Nephron (organoid): ENCODE measurements at regions not wholly inside any gene's neighbourhood (a gene's known extent, or its start where the extent isn't known, plus 50 kb on each side); places are given as distances from the start of the nearest gene placed in this dataset.

ENCODE experiments used
- H3K27ac Mint-ChIP-seq, 3 experiments: 2 replicates each; pipeline ENCODE4 v1.8.0; 2020; ENCODE audit warnings: mixed read lengths in 3 of 3, mild to moderate bottlenecking in 2 of 3, moderate library complexity in 1 of 3
- H3K27me3 Mint-ChIP-seq: 2 replicates; pipeline ENCODE4 v1.8.0; 2021; ENCODE audit warnings: low read depth, mild to moderate bottlenecking, moderate library complexity, mixed read lengths
- H3K36me3 Mint-ChIP-seq: 2 replicates; pipeline ENCODE4 v1.8.0; 2020; ENCODE audit warnings: low read depth, mixed read lengths
- H3K4me1 Mint-ChIP-seq: 2 replicates; pipeline ENCODE4 v1.8.0; 2020; ENCODE audit warnings: mixed read lengths
- H3K4me3 Mint-ChIP-seq, 3 experiments: 2 replicates each; pipeline ENCODE4 v1.8.0; 2020; ENCODE audit warnings: mild to moderate bottlenecking in 3 of 3, mixed read lengths in 3 of 3, moderate library complexity in 2 of 3
- H3K9me3 Mint-ChIP-seq: 2 replicates; pipeline ENCODE4 v1.8.0; 2020; ENCODE audit warnings: mixed read lengths
- TF ChIP-seq, protein P1 (sequence below), 3 experiments: fragments of 200-600 bp; sonication (generic); IDR thresholded peaks; one replicate each; pipeline ENCODE4 v1.5.0; 2021; ENCODE audit warnings: antibody characterized with exemption in 3 of 3; ENCODE audit not compliant: unreplicated experiment in 3 of 3

DNA sequence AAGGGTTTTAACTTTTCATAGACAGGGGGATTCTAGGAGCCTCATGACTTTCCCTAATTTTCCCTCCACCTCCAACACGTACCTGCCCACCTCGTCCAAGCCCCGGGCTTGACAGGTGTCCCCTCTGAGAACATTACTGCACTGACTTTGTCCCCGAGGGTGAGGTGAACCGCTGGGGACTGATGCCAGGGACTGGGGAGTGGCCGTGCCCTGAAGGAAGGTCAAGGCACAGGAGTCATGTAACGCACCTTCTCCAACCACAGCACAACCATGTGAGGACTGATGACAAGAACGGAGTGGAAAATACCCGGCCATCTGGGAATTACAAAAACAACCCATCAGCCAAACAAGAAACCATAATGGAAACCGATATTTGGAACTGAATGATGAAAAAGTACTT is 214.7 kb upstream of the C14orf180 start:
- H3K27me3 Mint-ChIP-seq, result peaks cover 40% of the 10 kb centered on the region
- H3K36me3 Mint-ChIP-seq, result no peaks in the 10 kb centered on the region
- peaks cover 4% of the 10 kb centered on the region for H3K4me1 Mint-ChIP-seq
- TF ChIP-seq, protein P1, sequence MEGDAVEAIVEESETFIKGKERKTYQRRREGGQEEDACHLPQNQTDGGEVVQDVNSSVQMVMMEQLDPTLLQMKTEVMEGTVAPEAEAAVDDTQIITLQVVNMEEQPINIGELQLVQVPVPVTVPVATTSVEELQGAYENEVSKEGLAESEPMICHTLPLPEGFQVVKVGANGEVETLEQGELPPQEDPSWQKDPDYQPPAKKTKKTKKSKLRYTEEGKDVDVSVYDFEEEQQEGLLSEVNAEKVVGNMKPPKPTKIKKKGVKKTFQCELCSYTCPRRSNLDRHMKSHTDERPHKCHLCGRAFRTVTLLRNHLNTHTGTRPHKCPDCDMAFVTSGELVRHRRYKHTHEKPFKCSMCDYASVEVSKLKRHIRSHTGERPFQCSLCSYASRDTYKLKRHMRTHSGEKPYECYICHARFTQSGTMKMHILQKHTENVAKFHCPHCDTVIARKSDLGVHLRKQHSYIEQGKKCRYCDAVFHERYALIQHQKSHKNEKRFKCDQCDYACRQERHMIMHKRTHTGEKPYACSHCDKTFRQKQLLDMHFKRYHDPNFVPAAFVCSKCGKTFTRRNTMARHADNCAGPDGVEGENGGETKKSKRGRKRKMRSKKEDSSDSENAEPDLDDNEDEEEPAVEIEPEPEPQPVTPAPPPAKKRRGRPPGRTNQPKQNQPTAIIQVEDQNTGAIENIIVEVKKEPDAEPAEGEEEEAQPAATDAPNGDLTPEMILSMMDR (IDR thresholded peaks at IDR 0.05; ENCODE audit: unreplicated experiment in 3 of 3), result no peak
- H3K9me3 Mint-ChIP-seq, result no peaks in the 10 kb centered on the region
- no peak overlapping the region for H3K27ac Mint-ChIP-seq
- H3K4me3 Mint-ChIP-seq, result no peak overlapping the region

DNA sequence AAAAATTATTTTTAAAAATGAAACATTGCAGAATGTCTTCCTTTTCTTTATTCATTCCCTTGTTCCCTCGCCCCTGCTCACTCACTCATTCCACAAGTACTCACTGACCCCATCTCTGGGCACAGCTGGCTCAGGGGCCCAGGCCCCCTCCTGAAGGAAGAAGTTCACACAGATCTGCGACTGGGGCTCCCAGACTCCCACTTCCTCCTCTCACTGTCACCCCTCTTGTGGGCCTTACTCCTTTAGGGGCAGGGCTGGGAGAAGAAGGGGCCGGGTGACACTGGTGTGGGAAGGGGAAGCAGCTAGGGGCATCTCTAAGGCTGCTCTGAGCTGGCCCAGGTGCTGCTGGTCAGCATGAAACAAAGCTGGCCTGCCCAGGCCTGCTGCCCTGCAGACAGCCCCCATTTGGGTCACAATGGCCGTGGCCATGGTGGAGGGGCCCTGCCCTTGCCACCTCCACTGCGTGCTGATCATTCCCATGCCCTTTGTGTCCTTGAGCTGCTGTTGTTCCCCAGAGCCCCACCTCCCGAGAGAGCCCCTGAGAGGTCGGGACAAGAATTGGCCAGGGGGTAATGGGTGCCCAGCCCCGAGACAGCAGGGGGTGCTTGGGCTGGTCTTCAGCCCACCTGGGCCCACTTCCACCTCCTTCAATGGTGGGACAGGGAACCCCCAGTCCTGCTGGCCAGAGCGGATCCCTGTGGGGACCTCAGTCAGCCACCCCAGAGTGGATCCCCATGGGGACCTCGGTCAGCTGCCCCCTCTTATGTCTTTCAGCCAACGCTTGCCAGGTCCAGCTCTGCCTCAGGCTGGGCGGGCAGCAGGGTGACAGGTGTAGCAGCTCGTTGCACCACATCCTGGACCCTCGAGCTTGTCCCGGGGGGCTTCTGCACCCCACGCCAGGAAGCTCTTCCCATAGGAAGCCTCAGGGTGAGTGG is 212.4 kb upstream of the C14orf180 start:
- H3K4me3 Mint-ChIP-seq, result no peak overlapping the region

DNA sequence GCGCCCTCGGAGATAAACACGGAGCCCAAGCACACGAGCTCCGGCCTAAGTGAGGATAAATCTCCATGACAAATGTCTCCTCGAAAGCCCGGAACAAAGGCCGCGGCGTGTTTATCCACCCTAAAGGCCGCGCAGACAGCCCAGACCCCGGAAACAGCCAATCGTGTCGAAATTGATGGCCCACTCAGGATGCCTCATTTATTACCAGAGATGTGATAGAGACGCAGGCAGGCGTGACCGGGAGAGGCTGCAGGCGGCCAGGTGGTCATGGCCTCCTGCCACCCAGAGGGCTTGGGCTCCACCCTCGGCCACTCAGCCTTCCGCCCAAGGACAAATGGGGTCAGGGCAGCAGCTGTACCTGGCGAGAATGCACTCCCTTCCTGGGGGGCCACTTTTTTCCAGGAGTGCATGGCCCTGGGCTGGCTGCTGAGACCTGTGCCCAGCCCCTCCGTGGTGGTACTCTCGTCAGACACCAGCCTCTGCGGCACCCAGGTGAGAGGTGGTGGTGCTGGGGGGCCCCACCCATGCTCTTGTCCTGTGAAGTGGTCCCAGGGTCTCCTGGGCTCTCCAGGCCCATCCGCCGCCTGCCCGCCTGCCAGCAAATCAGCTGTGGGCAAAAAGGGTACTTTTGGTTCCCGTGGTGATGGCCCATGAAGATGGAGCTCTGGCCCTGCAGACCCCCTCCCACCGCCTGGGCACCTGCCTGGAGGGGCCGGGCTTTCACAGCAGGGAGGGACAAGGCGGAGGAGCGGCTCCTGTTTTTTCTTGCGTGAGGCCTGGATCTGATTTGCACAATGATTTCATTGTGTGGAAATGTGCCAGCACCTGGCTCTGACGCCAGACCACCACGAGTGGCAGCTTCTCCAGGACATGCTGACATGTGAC is 211.5 kb upstream of the C14orf180 start:
- Mint-ChIP-seq H3K27me3 (peaks cover 58% of the 10 kb centered on the region), H3K9me3 (no peaks in the 10 kb centered on the region), H3K27ac (no peak overlapping the region), H3K4me1 (peaks cover 8% of the 10 kb centered on the region), H3K36me3 (no peaks in the 10 kb centered on the region), H3K4me3 (no peak overlapping the region)
- TF ChIP-seq, protein P1 (IDR thresholded peaks at IDR 0.05; ENCODE audit: unreplicated experiment in 3 of 3), result no peak

More for the DNA sequence above, 212.4 kb upstream of the C14orf180 start:
- H3K4me1 Mint-ChIP-seq, result peaks cover 8% of the 10 kb centered on the region
- H3K27ac Mint-ChIP-seq, result no peak overlapping the region
- H3K36me3 Mint-ChIP-seq, result no peaks in the 10 kb centered on the region
- TF ChIP-seq, protein P1 (IDR thresholded peaks at IDR 0.05; ENCODE audit: unreplicated experiment in 3 of 3), result no peak
- H3K9me3 Mint-ChIP-seq, result no peaks in the 10 kb centered on the region
- peaks cover 56% of the 10 kb centered on the region for H3K27me3 Mint-ChIP-seq

DNA sequence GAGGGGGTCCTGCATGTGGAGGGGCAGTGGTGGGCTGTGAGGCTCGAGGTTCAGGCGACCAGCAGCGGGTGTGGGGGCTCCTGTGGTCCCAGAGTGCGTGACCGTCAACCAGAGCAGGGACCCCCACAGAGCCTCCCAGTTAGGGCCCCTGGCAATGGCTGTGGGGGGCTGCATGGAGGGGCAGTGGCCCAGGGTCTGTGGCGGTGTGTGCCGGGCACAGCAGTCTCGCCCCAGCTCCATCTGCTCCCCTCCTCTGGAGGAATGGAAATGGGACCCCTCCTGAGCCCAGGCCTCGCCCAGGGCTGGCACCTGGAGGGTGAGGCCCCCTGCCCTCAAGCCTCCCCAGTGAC is 210.8 kb upstream of the C14orf180 start:
- TF ChIP-seq, protein P1 (IDR thresholded peaks at IDR 0.05; ENCODE audit: unreplicated experiment in 3 of 3), result no peak
- Mint-ChIP-seq H3K27me3 (peaks cover 61% of the 10 kb centered on the region), H3K4me3 (no peak overlapping the region), H3K36me3 (no peaks in the 10 kb centered on the region), H3K27ac (no peak overlapping the region), H3K9me3 (no peaks in the 10 kb centered on the region), H3K4me1 (peaks cover 8% of the 10 kb centered on the region)

DNA sequence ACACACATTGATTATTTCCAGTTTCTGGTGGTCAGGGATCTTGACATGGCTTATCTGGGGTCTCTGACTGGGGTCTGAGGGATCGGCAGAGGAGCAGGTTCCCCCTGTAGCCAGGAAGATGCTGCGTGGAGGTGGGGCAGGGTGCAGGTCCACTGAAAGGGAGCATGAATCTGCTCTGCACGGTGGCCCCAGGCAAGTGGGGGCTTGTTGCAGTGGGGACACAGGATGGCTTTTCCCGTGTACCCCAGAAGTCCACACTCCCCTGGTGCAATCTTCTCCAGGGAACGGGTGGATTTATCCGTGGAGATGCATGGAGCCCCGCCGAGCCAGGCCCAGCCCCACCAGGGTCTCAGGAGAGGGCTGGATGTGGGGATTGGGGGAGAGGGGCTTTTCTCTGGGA is 210.4 kb upstream of the C14orf180 start:
- TF ChIP-seq, protein P1 (IDR thresholded peaks at IDR 0.05; ENCODE audit: unreplicated experiment in 3 of 3), result no peak
- no peak overlapping the region for H3K4me3 Mint-ChIP-seq
- no peaks in the 10 kb centered on the region for H3K36me3 Mint-ChIP-seq
- H3K4me1 Mint-ChIP-seq, result peaks cover 8% of the 10 kb centered on the region
- H3K27me3 Mint-ChIP-seq, result peaks cover 62% of the 10 kb centered on the region
- H3K9me3 Mint-ChIP-seq, result no peaks in the 10 kb centered on the region
- H3K27ac Mint-ChIP-seq, result no peak overlapping the region
